Tibial artery (tissue), 4 donors: ENCODE measurements at regions not wholly inside any gene's neighbourhood (a gene's known extent, or its start where the extent isn't known, plus 50 kb on each side); places are given as distances from the start of the nearest gene placed in this dataset.

Experiments
- DNase-seq, 2 donors: peaks; one replicate each; pipeline ENCODE4 v3.0.0-alpha.2; 2019
- H3K27ac ChIP-seq, 2 donors: fragments of 200-600 bp; sonication (generic) in 1 of 2; 1 replicate in 1 of 2; 2 replicates in 1 of 2; pipeline ENCODE4 v1.5.1; 2018 to 2019; ENCODE audit warnings: mild to moderate bottlenecking in 1 of 2
- H3K27me3 ChIP-seq, 2 donors: fragments of 200-600 bp; sonication (generic) in 1 of 2; one replicate each; pipeline versions ENCODE4 v1.5.1 to v1.6.0; 2016 to 2019
- H3K36me3 ChIP-seq, 3 donors: fragments of 200-600 bp; sonication (generic) in 2 of 3; one replicate each; pipeline ENCODE4 v1.5.1; 2016 to 2019; ENCODE audit warnings: mild to moderate bottlenecking in 2 of 3
- H3K4me1 ChIP-seq, 4 donors: fragments of 200-600 bp; sonication (generic) in 2 of 4; 1 replicate in 3 of 4; 2 replicates in 1 of 4; pipeline ENCODE4 v1.5.1; 2016 to 2019
- H3K4me3 ChIP-seq, 2 donors: fragments of 200-600 bp; sonication (generic) in 1 of 2; 1 replicate in 1 of 2; 2 replicates in 1 of 2; pipeline ENCODE4 v1.5.1; 2018 to 2019; ENCODE audit warnings: mild to moderate bottlenecking in 2 of 2
- H3K9me3 ChIP-seq, 3 donors: fragments of 200-600 bp; sonication (generic) in 1 of 3; one replicate each; pipeline ENCODE4 v1.5.1; 2016 to 2019
- intact Hi-C: fragments of 100-400 bp; cut with DNase I; formaldehyde crosslinking; loops from one replicate; pipeline ENCODE4 v1.15.0; 2023; ENCODE audit warnings: low total_unique reads
- TF ChIP-seq, protein P1 (sequence below), 2 experiments: fragments of 200-600 bp in 1 of 2; fragments of 450-650 bp in 1 of 2; IDR thresholded peaks; one replicate each; pipeline ENCODE4 v1.5.1; 2017 to 2019; ENCODE audit warnings: antibody characterized with exemption in 2 of 2, mild to moderate bottlenecking in 1 of 2, moderate library complexity in 1 of 2

DNA sequence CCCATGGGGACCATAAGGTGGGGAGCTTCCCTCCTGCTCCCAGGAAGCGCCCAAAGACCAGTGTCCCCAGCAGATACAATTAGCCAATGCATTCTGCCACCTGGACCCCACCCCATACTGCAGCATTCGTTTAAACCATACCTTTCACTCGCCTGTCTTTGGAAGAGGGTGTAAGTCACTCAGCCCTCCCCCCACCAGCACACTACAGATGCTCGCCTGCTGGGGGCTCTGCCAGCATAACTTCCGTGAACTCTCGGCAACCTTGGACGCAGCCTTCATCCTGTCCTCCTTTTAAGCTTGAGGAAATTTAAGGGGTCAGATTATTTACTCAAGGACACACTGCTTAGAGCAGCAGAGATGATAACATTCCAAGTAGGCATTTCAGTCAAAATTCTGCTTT is 94.4 kb upstream of the NAA20 start:
- Histone ChIP-seq H3K4me1 (peaks cover 0 to 13% (median 2%) of the 10 kb centered on the region in 4 donors), H3K36me3 (no peaks in the 10 kb centered on the region), H3K27me3 (no peaks in the 10 kb centered on the region), H3K9me3 (no peaks in the 10 kb centered on the region), H3K27ac (no peak overlapping the region), H3K4me3 (no peak overlapping the region)
- intact Hi-C loops: no loop called here
- TF ChIP-seq, protein P1, sequence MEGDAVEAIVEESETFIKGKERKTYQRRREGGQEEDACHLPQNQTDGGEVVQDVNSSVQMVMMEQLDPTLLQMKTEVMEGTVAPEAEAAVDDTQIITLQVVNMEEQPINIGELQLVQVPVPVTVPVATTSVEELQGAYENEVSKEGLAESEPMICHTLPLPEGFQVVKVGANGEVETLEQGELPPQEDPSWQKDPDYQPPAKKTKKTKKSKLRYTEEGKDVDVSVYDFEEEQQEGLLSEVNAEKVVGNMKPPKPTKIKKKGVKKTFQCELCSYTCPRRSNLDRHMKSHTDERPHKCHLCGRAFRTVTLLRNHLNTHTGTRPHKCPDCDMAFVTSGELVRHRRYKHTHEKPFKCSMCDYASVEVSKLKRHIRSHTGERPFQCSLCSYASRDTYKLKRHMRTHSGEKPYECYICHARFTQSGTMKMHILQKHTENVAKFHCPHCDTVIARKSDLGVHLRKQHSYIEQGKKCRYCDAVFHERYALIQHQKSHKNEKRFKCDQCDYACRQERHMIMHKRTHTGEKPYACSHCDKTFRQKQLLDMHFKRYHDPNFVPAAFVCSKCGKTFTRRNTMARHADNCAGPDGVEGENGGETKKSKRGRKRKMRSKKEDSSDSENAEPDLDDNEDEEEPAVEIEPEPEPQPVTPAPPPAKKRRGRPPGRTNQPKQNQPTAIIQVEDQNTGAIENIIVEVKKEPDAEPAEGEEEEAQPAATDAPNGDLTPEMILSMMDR (IDR thresholded peaks at IDR 0.05): no peak
- DNase-seq: no peak

DNA sequence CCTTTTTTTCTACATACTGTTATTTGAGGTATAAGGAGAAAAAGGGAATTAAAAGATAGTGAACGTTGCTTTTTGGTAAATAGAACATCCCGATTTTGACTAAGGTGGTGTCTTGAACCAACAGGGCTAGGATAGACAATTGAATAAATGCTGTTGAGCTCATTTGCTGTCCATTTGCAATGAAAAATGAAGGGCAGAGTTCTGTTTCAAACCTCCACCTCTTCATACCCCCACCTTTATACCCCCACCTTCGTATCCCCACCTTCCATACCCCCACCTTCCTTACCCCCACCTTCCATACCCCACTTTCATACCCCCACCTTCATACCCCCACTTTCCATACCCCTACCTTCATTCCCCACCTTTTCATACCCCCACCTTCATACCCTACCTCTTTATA is 93.4 kb upstream of the NAA20 start:
- intact Hi-C loops: no loop called here
- H3K9me3 ChIP-seq: no peaks in the 10 kb centered on the region
- H3K27ac ChIP-seq: no peak overlapping the region
- H3K4me1 ChIP-seq: peaks cover 0 to 13% (median 6%) of the 10 kb centered on the region in 4 donors
- H3K36me3 ChIP-seq: no peaks in the 10 kb centered on the region
- TF ChIP-seq, protein P1 (IDR thresholded peaks at IDR 0.05): no peak
- H3K4me3 ChIP-seq: no peak overlapping the region
- H3K27me3 ChIP-seq: no peaks in the 10 kb centered on the region
- DNase-seq: no peak

DNA sequence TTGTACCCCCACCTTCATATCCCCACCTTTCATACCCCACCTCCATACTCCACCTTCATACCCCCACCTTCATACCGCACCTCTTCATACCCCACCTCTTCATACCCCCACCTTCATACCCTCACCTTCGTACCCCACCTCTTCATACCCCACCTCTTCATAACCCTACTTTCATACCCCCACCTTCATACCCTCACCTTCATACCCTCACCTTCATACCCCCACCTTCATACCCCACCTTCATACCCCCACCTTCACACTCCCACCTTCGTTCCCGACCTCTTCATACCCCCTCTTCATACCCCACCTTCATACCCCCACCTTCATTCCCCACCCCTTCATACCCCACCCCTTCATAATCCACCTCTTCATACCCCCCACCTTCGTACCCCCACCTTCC is 92.9 kb upstream of the NAA20 start:
- Histone ChIP-seq H3K27me3 (no peaks in the 10 kb centered on the region), H3K9me3 (no peaks in the 10 kb centered on the region), H3K27ac (no peak overlapping the region), H3K4me3 (no peak overlapping the region), H3K4me1 (peaks cover 0 to 13% (median 8%) of the 10 kb centered on the region in 4 donors), H3K36me3 (no peaks in the 10 kb centered on the region)
- TF ChIP-seq, protein P1 (IDR thresholded peaks at IDR 0.05): no peak
- no peak for DNase-seq
- intact Hi-C loops: no loop called here

DNA sequence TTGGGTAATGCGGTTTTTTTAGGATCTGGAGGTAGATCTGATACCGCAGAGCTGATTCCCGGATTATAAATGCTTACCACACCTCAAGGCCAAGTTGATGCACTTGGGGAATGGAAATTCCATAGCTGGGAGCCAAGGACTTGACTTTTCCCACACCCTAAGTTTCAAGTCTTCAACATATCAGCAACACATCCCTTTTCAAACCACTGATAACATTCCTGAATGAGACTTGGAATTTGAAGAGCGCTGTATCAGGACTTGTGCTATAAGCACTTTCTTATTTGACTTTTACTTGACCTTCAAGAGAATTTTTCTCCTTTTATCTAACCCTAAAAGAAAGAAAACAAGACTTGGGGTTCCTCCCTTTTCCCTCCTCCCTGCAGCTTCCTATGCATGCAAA is 90.6 kb upstream of the NAA20 start:
- no peaks in the 10 kb centered on the region for H3K9me3 ChIP-seq
- intact Hi-C loops: no loop called here
- no peaks in the 10 kb centered on the region for H3K27me3 ChIP-seq
- H3K27ac ChIP-seq: no peak overlapping the region
- TF ChIP-seq, protein P1 (IDR thresholded peaks at IDR 0.05): no peak
- no peak overlapping the region for H3K4me3 ChIP-seq
- no peaks in the 10 kb centered on the region for H3K36me3 ChIP-seq
- DNase-seq: no peak
- H3K4me1 ChIP-seq: peaks cover 0 to 22% (median 1%) of the 10 kb centered on the region in 4 donors

DNA sequence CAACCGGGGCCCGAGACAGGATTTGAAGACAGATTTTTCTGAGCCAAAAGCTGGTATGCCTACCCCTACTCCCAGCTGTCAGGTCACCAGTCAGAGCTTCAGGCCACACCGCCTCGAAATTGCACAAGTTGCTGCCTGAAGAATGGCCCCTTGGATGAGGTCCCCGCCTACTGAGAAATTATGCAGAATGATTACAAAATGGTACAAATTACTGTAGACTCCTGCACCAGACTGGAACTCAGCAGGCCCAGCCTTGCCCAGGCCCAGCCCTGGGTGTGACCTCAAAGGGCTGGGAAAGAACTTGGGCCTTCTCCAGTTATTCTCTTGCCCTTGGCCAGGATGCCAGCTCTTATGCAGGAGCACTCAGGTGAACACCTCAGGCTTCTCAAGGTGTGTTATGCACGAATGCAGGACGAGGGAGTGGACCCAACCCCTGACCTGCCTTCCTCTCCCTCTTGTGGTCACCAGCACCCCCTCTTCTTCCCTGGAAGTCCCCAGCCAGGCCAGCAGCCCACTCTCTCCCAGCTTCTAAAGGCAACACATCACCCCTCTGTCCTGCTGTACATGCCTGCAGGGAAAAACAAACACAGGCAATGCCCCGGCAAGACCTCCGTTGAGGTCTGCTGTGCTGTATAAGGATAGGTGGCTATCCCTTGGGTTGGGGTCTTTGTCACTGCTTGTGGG is 88.7 kb upstream of the NAA20 start:
- H3K4me3 ChIP-seq: no peak overlapping the region
- TF ChIP-seq, protein P1 (IDR thresholded peaks at IDR 0.05): no peak
- H3K27me3 ChIP-seq: no peaks in the 10 kb centered on the region
- H3K36me3 ChIP-seq: no peaks in the 10 kb centered on the region
- no peak overlapping the region for H3K27ac ChIP-seq
- no peak for DNase-seq
- H3K9me3 ChIP-seq: no peaks in the 10 kb centered on the region
- intact Hi-C loops: no loop called here
- peaks cover 0 to 31% (median 4%) of the 10 kb centered on the region in 4 donors for H3K4me1 ChIP-seq

DNA sequence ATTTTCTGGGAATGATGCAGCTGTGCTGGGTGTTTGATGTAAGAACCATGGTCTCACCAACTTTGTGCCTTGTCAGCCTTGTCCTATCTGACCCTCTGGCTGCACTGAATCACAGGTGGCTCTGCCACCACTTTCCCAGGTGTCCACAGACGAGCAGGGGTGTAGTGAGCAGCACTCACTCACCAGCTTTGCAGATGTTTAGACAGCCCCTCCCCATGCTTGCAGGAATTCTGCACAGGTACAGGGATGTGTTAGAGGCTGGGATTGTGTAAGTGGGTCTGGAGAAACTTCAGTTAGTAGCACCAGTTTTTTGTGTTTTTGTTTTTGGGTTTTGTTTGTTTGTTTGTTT is 88.2 kb upstream of the NAA20 start:
- H3K4me1 ChIP-seq: peaks cover 0 to 36% (median 4%) of the 10 kb centered on the region in 4 donors
- intact Hi-C loops: no loop called here
- no peaks in the 10 kb centered on the region for H3K36me3 ChIP-seq
- H3K27ac ChIP-seq: no peak overlapping the region
- H3K9me3 ChIP-seq: no peaks in the 10 kb centered on the region
- H3K4me3 ChIP-seq: no peak overlapping the region
- H3K27me3 ChIP-seq: no peaks in the 10 kb centered on the region
- TF ChIP-seq, protein P1 (IDR thresholded peaks at IDR 0.05): no peak
- DNase-seq: no peak
